Skeletal muscle satellite cell (primary cell): ENCODE measurements at regions not wholly inside any gene's neighbourhood (a gene's known extent, or its start where the extent isn't known, plus 50 kb on each side); places are given as distances from the start of the nearest gene placed in this dataset.
"Not testable (repeated sequence)": the region's sequence is repeated elsewhere in the genome, so short reads cannot be mapped to it uniquely, and the experiment has no call there.

ENCODE experiments used
- H3K27me3 ChIP-seq: 2 replicates; pipeline ENCODE4 v1.7.0; 2013; ENCODE audit warnings: low read length; ENCODE audit not compliant: control insufficient read depth, insufficient read depth
- H3K36me3 ChIP-seq: 2 replicates; pipeline ENCODE4 v1.7.0; 2013; ENCODE audit warnings: mild to moderate bottlenecking, control low read depth, low read length; ENCODE audit not compliant: insufficient read depth
- H3K4me1 ChIP-seq: 2 replicates; pipeline ENCODE4 v1.7.0; 2013; ENCODE audit warnings: low read length; ENCODE audit not compliant: control insufficient read depth, insufficient read depth
- H3K4me2 ChIP-seq: 2 replicates; pipeline ENCODE4 v1.7.0; 2013; ENCODE audit warnings: mild to moderate bottlenecking, low read length
- H3K4me3 ChIP-seq: 2 replicates; pipeline ENCODE4 v1.7.0; 2013; ENCODE audit warnings: low read length
- H3K9ac ChIP-seq: 2 replicates; pipeline ENCODE4 v1.7.0; 2013; ENCODE audit warnings: mild to moderate bottlenecking, low read depth, low read length, moderate library complexity
- H3K9me3 ChIP-seq: replicated peaks from 2 replicates; pipeline ENCODE4 v1.7.0; 2013; ENCODE audit warnings: mild to moderate bottlenecking, control low read depth, low read length

DNA sequence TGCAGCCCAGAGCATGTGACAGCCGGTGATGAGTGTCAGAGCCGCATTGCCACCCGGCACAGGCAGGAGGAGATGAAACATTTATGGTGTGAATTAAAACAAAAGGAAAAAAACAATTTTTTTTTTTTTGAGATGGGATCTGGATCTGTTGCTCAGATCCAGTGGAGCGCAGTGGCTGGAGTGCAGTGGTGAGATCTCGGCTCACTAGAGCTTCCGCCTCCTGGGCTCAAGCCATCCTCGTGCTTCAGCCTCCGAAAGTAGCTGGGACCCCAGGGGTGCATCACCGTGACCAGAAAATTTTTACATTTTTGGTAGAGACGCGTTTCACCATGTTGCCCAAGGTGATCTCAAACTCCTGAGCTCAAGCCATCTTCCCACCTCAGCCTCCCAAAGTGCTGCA lies 182.1 kb upstream of the SALL3 start:
- peaks cover 9% of the 10 kb centered on the region for H3K9me3 ChIP-seq
- no peak overlapping the region for H3K9ac ChIP-seq
- H3K36me3 ChIP-seq, result no peaks in the 10 kb centered on the region
- no peaks in the 10 kb centered on the region for H3K4me1 ChIP-seq
- H3K4me2 ChIP-seq, result no peak overlapping the region
- H3K27me3 ChIP-seq, result no peaks in the 10 kb centered on the region
- no peak overlapping the region for H3K4me3 ChIP-seq

DNA sequence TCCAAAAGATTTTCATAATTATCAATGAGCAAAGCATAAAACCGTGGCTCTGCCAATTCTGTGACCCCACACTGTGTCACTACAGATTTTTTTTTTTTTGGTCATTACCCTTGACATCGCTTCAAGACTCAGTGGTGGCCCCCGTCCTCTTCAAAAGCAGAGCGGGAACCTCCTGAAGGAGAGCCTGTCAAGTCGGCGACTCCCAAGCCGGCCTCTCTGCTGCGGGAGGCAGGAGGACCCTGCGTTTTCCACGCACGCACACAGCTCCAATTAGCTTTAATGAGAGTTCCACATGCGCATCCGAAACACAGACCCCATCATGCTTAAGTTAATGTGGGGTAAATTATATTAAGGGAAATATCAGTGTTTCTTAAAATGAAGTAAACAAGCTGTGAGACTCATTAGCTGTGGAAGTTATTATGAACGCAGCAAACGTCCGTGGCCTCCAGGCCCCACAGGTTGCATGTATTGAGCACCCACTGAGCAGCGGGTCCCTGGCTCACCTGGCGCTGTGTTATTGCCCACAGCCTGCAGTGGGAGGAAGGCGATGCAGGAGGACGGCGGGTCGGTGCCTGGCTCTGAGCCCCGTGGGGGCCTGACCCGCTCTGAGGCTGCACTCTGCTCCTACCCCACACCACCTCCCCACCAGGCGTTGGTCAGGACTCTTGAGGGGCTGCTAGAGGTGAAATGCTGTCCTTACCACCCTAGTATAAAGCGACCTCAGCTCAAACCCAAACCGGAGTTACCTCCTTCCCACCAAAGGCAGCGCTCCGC lies 181.0 kb upstream of the SALL3 start:
- Histone ChIP-seq H3K9ac (no peak overlapping the region), H3K27me3 (no peaks in the 10 kb centered on the region), H3K9me3 (peaks cover 9% of the 10 kb centered on the region), H3K4me3 (no peak overlapping the region), H3K4me2 (no peak overlapping the region), H3K4me1 (no peaks in the 10 kb centered on the region), H3K36me3 (no peaks in the 10 kb centered on the region)

GRCh38 chr18:78799382-78800089 lies 180.1 kb upstream of the SALL3 start:
- Histone ChIP-seq H3K4me2 (no peak overlapping the region), H3K4me3 (no peak overlapping the region), H3K9ac (no peak overlapping the region), H3K27me3 (no peaks in the 10 kb centered on the region), H3K36me3 (no peaks in the 10 kb centered on the region), H3K4me1 (no peaks in the 10 kb centered on the region), H3K9me3 (peaks cover 9% of the 10 kb centered on the region)

- H3K9me3 ChIP-seq, H3K9ac ChIP-seq, H3K36me3 ChIP-seq, H3K4me1 ChIP-seq, H3K4me3 ChIP-seq, H3K4me2 ChIP-seq, H3K27me3 ChIP-seq: not testable (repeated sequence)
Measured at GRCh38 chr18:78800102-78800851, 179.3 kb upstream of the SALL3 start.

- Histone ChIP-seq H3K4me2 (no peak overlapping the region), H3K4me3 (no peak overlapping the region), H3K36me3 (no peaks in the 10 kb centered on the region), H3K27me3 (no peaks in the 10 kb centered on the region), H3K4me1 (no peaks in the 10 kb centered on the region), H3K9me3 (peaks cover 9% of the 10 kb centered on the region), H3K9ac (no peak overlapping the region)
Measured at GRCh38 chr18:78801011-78801410, 178.6 kb upstream of the SALL3 start.

- Histone ChIP-seq H3K27me3 (no peaks in the 10 kb centered on the region), H3K36me3 (no peaks in the 10 kb centered on the region), H3K9me3 (peaks cover 5% of the 10 kb centered on the region), H3K4me1 (no peaks in the 10 kb centered on the region), H3K4me3 (no peak overlapping the region), H3K4me2 (no peak overlapping the region), H3K9ac (no peak overlapping the region)
Measured at GRCh38 chr18:78803104-78803503, 176.5 kb upstream of the SALL3 start.

DNA sequence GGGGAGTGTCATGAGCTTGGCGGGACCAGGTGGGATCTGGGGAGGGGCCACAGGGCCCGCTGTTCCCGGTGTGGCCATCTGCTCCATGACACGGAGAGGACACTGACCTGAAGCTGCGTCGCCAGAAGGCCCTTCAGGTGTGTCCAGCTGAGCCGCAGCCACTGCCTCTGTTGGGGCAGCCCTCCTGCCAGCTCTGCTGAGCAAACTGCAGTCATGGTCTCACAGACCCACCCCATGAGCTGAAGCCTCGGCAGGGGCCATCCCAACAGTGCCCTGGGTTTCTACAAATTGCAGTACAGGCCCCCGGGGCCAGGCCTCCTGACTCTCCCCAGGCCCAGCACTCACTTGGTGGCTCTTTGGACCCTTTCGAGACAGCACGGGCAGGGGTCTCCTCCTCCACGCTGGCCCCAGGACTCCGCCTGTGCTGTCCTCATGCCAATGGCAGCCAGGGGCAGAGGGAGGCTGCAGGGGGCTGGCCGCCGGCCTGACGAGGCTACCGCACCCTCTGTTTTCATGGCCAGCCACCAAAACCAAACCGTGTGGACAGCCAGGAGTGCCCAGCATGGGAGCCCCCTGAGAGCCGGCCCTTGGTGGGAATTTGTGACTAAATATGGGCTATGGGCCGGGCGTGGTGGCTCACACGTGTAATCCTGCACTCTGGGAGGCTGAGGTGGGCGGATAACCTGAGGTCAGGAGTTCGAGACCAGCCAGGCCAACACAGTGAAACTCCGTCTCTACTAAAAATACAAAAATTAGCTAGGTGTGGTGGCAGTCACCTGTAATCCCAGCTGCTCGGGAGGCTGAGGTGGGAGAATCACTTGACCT lies 175.2 kb upstream of the SALL3 start:
- H3K9ac ChIP-seq, result no peak overlapping the region
- H3K9me3 ChIP-seq, result peaks cover 9% of the 10 kb centered on the region

DNA sequence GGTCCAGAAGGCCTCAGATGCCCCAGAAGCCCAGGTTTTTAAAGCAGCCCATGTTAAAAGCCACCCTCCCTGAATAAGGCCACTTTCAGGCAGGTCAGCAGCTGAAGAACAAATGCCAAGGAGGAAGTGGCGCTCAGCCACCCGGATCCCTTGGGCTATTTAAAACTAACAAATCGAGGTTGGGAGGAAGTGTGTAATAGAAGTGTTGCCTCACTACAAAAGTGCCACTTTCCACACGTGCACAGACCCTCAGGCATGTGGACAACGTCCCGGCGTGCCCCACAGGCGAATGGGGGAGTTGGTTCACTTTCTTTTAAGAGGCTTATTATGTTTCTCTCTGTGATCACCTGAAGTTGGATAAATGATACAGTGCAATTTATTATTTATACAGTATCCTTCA lies 173.8 kb upstream of the SALL3 start:
- no peaks in the 10 kb centered on the region for H3K4me1 ChIP-seq
- no peaks in the 10 kb centered on the region for H3K27me3 ChIP-seq
- no peak overlapping the region for H3K4me2 ChIP-seq
- no peak overlapping the region for H3K4me3 ChIP-seq
- H3K9me3 ChIP-seq, result peaks cover 16% of the 10 kb centered on the region
- no peaks in the 10 kb centered on the region for H3K36me3 ChIP-seq
- no peak overlapping the region for H3K9ac ChIP-seq

More for the DNA sequence above, 175.2 kb upstream of the SALL3 start:
- Histone ChIP-seq H3K4me3 (no peak overlapping the region), H3K4me2 (no peak overlapping the region), H3K4me1 (no peaks in the 10 kb centered on the region), H3K27me3 (no peaks in the 10 kb centered on the region), H3K36me3 (no peaks in the 10 kb centered on the region)

GRCh38 chr18:78807668-78808067 lies 171.9 kb upstream of the SALL3 start:
- H3K9me3 ChIP-seq, result peaks cover 17% of the 10 kb centered on the region

GRCh38 chr18:78809845-78810244 lies 169.8 kb upstream of the SALL3 start:
- Histone ChIP-seq H3K36me3 (no peaks in the 10 kb centered on the region), H3K4me2 (no peak overlapping the region), H3K4me3 (no peak overlapping the region), H3K27me3 (no peaks in the 10 kb centered on the region), H3K4me1 (no peaks in the 10 kb centered on the region), H3K9me3 (peaks cover 17% of the 10 kb centered on the region), H3K9ac (no peak overlapping the region)

More at GRCh38 chr18:78807668-78808067, 171.9 kb upstream of the SALL3 start:
- no peak overlapping the region for H3K4me2 ChIP-seq
- no peaks in the 10 kb centered on the region for H3K27me3 ChIP-seq
- H3K4me3 ChIP-seq, result no peak overlapping the region
- no peaks in the 10 kb centered on the region for H3K4me1 ChIP-seq
- H3K36me3 ChIP-seq, result no peaks in the 10 kb centered on the region
- no peak overlapping the region for H3K9ac ChIP-seq

- no peak overlapping the region for H3K9ac ChIP-seq
- H3K36me3 ChIP-seq, result no peaks in the 10 kb centered on the region
- H3K4me2 ChIP-seq, result no peak overlapping the region
- no peaks in the 10 kb centered on the region for H3K27me3 ChIP-seq
- H3K4me3 ChIP-seq, result no peak overlapping the region
- peaks cover 17% of the 10 kb centered on the region for H3K9me3 ChIP-seq
- no peaks in the 10 kb centered on the region for H3K4me1 ChIP-seq
Measured at GRCh38 chr18:78810706-78811105, 168.9 kb upstream of the SALL3 start.
